Stomach (tissue), 8 donors: ENCODE measurements at regions not wholly inside any gene's neighbourhood (a gene's known extent, or its start where the extent isn't known, plus 50 kb on each side); places are given as distances from the start of the nearest gene placed in this dataset.

Experiments used
- DNase-seq, 2 donors: peaks; one replicate each; pipeline versions ENCODE4 v3.0.0 to v3.0.0-alpha.2; 2013 to 2019
- H3K27ac ChIP-seq, 5 donors: fragments of 200-600 bp in 4 of 5; sonication (generic) in 4 of 5; one replicate each; pipeline ENCODE4 v1.5.1; 2013 to 2019; ENCODE audit warnings: mild to moderate bottlenecking in 1 of 5, moderate library complexity in 1 of 5
- H3K27me3 ChIP-seq, 3 donors: fragments of 200-600 bp; sonication (generic); one replicate each; pipeline ENCODE4 v1.5.1; 2017 to 2019; ENCODE audit warnings: mixed run types in 1 of 3
- H3K36me3 ChIP-seq, 4 donors: fragments of 200-600 bp; sonication (generic); 1 replicate in 3 of 4; 2 replicates in 1 of 4; pipeline ENCODE4 v1.5.1; 2016 to 2019
- H3K4me1 ChIP-seq, 4 donors: fragments of 200-600 bp; sonication (generic); one replicate each; pipeline ENCODE4 v1.5.1; 2016 to 2019
- H3K4me3 ChIP-seq, 4 donors: fragments of 200-600 bp; sonication (generic) in 3 of 4; one replicate each; pipeline ENCODE4 v1.5.1; 2016 to 2019; ENCODE audit warnings: mild to moderate bottlenecking in 1 of 4
- H3K9me3 ChIP-seq, 4 donors: fragments of 200-600 bp; sonication (generic); one replicate each; pipeline ENCODE4 v1.5.1; 2016 to 2019
- CTCF ChIP-seq, 7 experiments: fragments of 450-650 bp in 4 of 7; fragments of 200-600 bp in 3 of 7; sonication (generic) in 3 of 7; IDR thresholded peaks; one replicate each; pipeline ENCODE4 v1.5.1; 2016 to 2019; ENCODE audit warnings: antibody characterized with exemption in 7 of 7, control low read depth in 2 of 7, mild to moderate bottlenecking in 1 of 7
- EP300 ChIP-seq: sonication (generic); formaldehyde crosslinking; IDR thresholded peaks from one replicate; pipeline ENCODE4 v1.6.1; 2017; ENCODE audit warnings: antibody characterized with exemption
- POLR2A ChIP-seq, 4 donors: fragments of 450-650 bp; IDR thresholded peaks; one replicate each; pipeline ENCODE4 v1.6.1; 2016; ENCODE audit warnings: antibody characterized with exemption in 4 of 4, control low read depth in 2 of 4, mild to moderate bottlenecking in 1 of 4, moderate library complexity in 1 of 4
- POLR2AphosphoS5 ChIP-seq, 3 donors: sonication (generic); formaldehyde crosslinking; IDR thresholded peaks; one replicate each; pipeline ENCODE4 v1.6.1; 2016; ENCODE audit warnings: antibody characterized with exemption in 3 of 3
- WGBS, 5 donors: extraction: QIAGEN DNeasy Blood & Tissue Kit in 3 of 5; methylation state at CpG; one replicate each; pipeline versions ENCODE4 v1.1.5 to v1.1.7; 2013 to 2018; 5-methylcytosine and 5-hydroxymethylcytosine counted together
- intact Hi-C: fragments of 100-400 bp; cut with DNase I; formaldehyde crosslinking; loops from one replicate; pipeline ENCODE4 v1.15.1; 2023; ENCODE audit warnings: low total_unique reads
- donor health status: healthy with polysubstance abuse.
- donor health status: Bipolar disorder and iron deficiency.
- donor health status: healthy.

- WGBS, 5 donors = 65 to 88% (median 80%) methylated on average over 4 of the region's 4 CpGs
- no peaks in the 10 kb centered on the region for H3K27me3 ChIP-seq
- H3K36me3 ChIP-seq = no peaks in the 10 kb centered on the region
- intact Hi-C loops = loop anchor here (10.0 kb wide), 1 partner anchor 862 kb away; no protein-coding TSS in a partner anchor
- no peaks in the 10 kb centered on the region for H3K4me1 ChIP-seq
- no peaks in the 10 kb centered on the region for H3K9me3 ChIP-seq
- no peak overlapping the region for H3K27ac ChIP-seq
- DNase-seq = no peak
- no peak overlapping the region for H3K4me3 ChIP-seq
- TF ChIP-seq CTCF (IDR thresholded peaks at IDR 0.05) = no peak
- TF ChIP-seq POLR2AphosphoS5 (IDR thresholded peaks at IDR 0.05) = no peak
- TF ChIP-seq EP300 = no peak
- no peak for TF ChIP-seq POLR2A (IDR thresholded peaks at IDR 0.05)
Observed at GRCh38 chr2:16496426-16497388, 168.9 kb downstream of the CYRIA start.

- Histone ChIP-seq H3K4me1 (no peaks in the 10 kb centered on the region), H3K27me3 (no peaks in the 10 kb centered on the region), H3K9me3 (no peaks in the 10 kb centered on the region), H3K36me3 (no peaks in the 10 kb centered on the region), H3K4me3 (no peak overlapping the region), H3K27ac (no peak overlapping the region)
- no peak for DNase-seq
- WGBS, 5 donors = 70 to 76% (median 74%) methylated on average over 3 of the region's 3 CpGs
- TF ChIP-seq POLR2A (IDR thresholded peaks at IDR 0.05) = no peak
- TF ChIP-seq EP300 = no peak
- TF ChIP-seq POLR2AphosphoS5 (IDR thresholded peaks at IDR 0.05) = no peak
- no peak for TF ChIP-seq CTCF (IDR thresholded peaks at IDR 0.05)
- intact Hi-C loops = loop anchor here (10.0 kb wide), 1 partner anchor 861 kb away; no protein-coding TSS in a partner anchor
Observed at GRCh38 chr2:16495509-16496208, 170.0 kb downstream of the CYRIA start.

- H3K36me3 ChIP-seq = no peaks in the 10 kb centered on the region
- H3K27me3 ChIP-seq = no peaks in the 10 kb centered on the region
- H3K4me3 ChIP-seq = no peak overlapping the region
- no peak overlapping the region for H3K27ac ChIP-seq
- H3K4me1 ChIP-seq = no peaks in the 10 kb centered on the region
- intact Hi-C loops = loop anchor here (10.0 kb wide), 1 partner anchor 860 kb away; no protein-coding TSS in a partner anchor
- DNase-seq = no peak
- H3K9me3 ChIP-seq = no peaks in the 10 kb centered on the region
- 52 to 66% (median 56%) methylated on average over 5 of the region's 5 CpGs for WGBS, 5 donors
- no peak for TF ChIP-seq CTCF (IDR thresholded peaks at IDR 0.05)
- TF ChIP-seq EP300 = no peak
- no peak for TF ChIP-seq POLR2AphosphoS5 (IDR thresholded peaks at IDR 0.05)
- no peak for TF ChIP-seq POLR2A (IDR thresholded peaks at IDR 0.05)
Observed at GRCh38 chr2:16494836-16495508, 170.7 kb downstream of the CYRIA start.

- TF ChIP-seq POLR2A (IDR thresholded peaks at IDR 0.05) (no peak), CTCF (IDR thresholded peaks at IDR 0.05) (no peak), EP300 (no peak), POLR2AphosphoS5 (IDR thresholded peaks at IDR 0.05) (no peak)
- intact Hi-C loops = loop anchor here (10.0 kb wide), 1 partner anchor 859 kb away; no protein-coding TSS in a partner anchor
- Histone ChIP-seq H3K27ac (no peak overlapping the region), H3K9me3 (no peaks in the 10 kb centered on the region), H3K4me3 (no peak overlapping the region), H3K4me1 (no peaks in the 10 kb centered on the region), H3K36me3 (no peaks in the 10 kb centered on the region), H3K27me3 (no peaks in the 10 kb centered on the region)
- DNase-seq = no peak
- 74 to 86% (median 81%) methylated on average over 3 of the region's 3 CpGs for WGBS, 5 donors
Observed at GRCh38 chr2:16493788-16494187, 171.8 kb downstream of the CYRIA start.
